HepG2 (cell line): ENCODE measurements at regions not wholly inside any gene's neighbourhood (a gene's known extent, or its start where the extent isn't known, plus 50 kb on each side); places are given as distances from the start of the nearest gene placed in this dataset.

Source experiments
- ATAC-seq: fragments of 200-7000 bp; cut with Tn5 transposase; 3 replicates; pipeline ENCODE4 v1.9.1; 2020; ENCODE audit warnings: mild to moderate bottlenecking, moderate library complexity
- BruUV-seq: library from RNA; stranded (reverse); fragments of 400-500 nt; replicated peaks from 2 replicates; lab custom pipeline; 2021; lab: Mats Ljungman, UMichigan
- CTCF ChIA-PET: fragments of 300-600 bp; formaldehyde crosslinking; extraction: SDS; loops from one replicate; lab custom pipeline; 2021; ENCODE audit warnings: low total read pairs, inconsistent platforms, low intra/inter-chr PET ratio; lab: Yijun Ruan, JAX
- POLR2A ChIA-PET: fragments of 350-600 bp; sonication (Branson Sonifier 250); formaldehyde crosslinking; loops from one replicate; lab custom pipeline; 2020; ENCODE audit warnings: antibody characterized with exemption, inconsistent platforms; lab: Yijun Ruan, JAX
- DNase-seq: peaks from one replicate; pipeline ENCODE4 v3.0.0-alpha.2; 2015; ENCODE audit warnings: low spot score
- FAIRE-seq: peaks from 3 replicates; lab custom pipeline; 2011; peaks lifted over from hg19 to GRCh38; lab: Jason Lieb, UNC
- H2AFZ ChIP-seq: one replicate; pipeline ENCODE4 v1.6.1; 2011; ENCODE audit warnings: low read length, inconsistent platforms
- H3K27ac ChIP-seq: fragments of 300-600 bp; 3 replicates; pipeline ENCODE4 v1.8.0; 2011; ENCODE audit warnings: mixed run types, mild to moderate bottlenecking, mixed read lengths, low read length, inconsistent platforms; ENCODE audit not compliant: insufficient read depth; ENCODE audit errors: extremely low read length
- H3K27me3 ChIP-seq, 2 experiments: fragments of 200-600 bp in 1 of 2; 2 replicates in 1 of 2; 3 replicates in 1 of 2; pipeline versions ENCODE4 v1.6.0 to v1.8.0; 2011; ENCODE audit warnings: low read length in 2 of 2, mild to moderate bottlenecking in 2 of 2, moderate library complexity in 2 of 2, inconsistent platforms in 1 of 2; ENCODE audit not compliant: insufficient read depth in 2 of 2, control insufficient read depth in 1 of 2
- H3K36me3 ChIP-seq, 2 experiments: fragments of 200-600 bp in 1 of 2; replicated peaks in 1 of 2; 2 replicates in 1 of 2; 3 replicates in 1 of 2; pipeline versions ENCODE4 v1.5.1 to v1.8.0; 2011; ENCODE audit warnings: low read length in 2 of 2, inconsistent platforms in 1 of 2; ENCODE audit not compliant: insufficient read depth in 2 of 2, control insufficient read depth in 1 of 2
- H3K4me1 ChIP-seq: 2 replicates; pipeline ENCODE4 v1.5.1; 2012; ENCODE audit warnings: low read length, inconsistent platforms; ENCODE audit not compliant: insufficient read depth
- H3K4me2 ChIP-seq: 2 replicates; pipeline ENCODE4 v1.6.0; 2011; ENCODE audit warnings: low read depth, low read length, inconsistent platforms
- H3K4me3 ChIP-seq, 3 experiments: fragments of 200-600 bp in 1 of 3; sonication (generic), shearing (Covaris generic) in 1 of 3; replicated peaks in 1 of 3; 2 replicates each; pipeline ENCODE4 v1.5.1; 2011 to 2016; ENCODE audit warnings: low read length in 3 of 3, inconsistent platforms in 2 of 3, low read depth in 2 of 3, mild to moderate bottlenecking in 2 of 3, control low read depth in 1 of 3, mixed read lengths in 1 of 3; ENCODE audit not compliant: insufficient read depth in 1 of 3
- H3K79me2 ChIP-seq: one replicate; pipeline ENCODE4 v1.6.1; 2011; ENCODE audit warnings: low read length, inconsistent platforms; ENCODE audit not compliant: insufficient read depth
- H3K9ac ChIP-seq: 2 replicates; pipeline ENCODE4 v1.6.0; 2011; ENCODE audit warnings: mild to moderate bottlenecking, low read depth, low read length, inconsistent platforms; ENCODE audit not compliant: insufficient read depth
- H3K9me3 ChIP-seq: 2 replicates; pipeline ENCODE4 v1.5.1; 2012; ENCODE audit warnings: mild to moderate bottlenecking, low read length
- H4K20me1 ChIP-seq: 2 replicates; pipeline ENCODE4 v1.6.0; 2011; ENCODE audit warnings: inconsistent platforms, mild to moderate bottlenecking, low read length, moderate library complexity; ENCODE audit not compliant: insufficient read depth
- ARHGAP35 ChIP-seq: sonication (generic); formaldehyde crosslinking; IDR thresholded peaks from 2 replicates; pipeline ENCODE4 v1.9.0; 2022; ENCODE audit warnings: mild to moderate bottlenecking, inconsistent platforms, moderate library complexity, missing genetic modification reagents, borderline replicate concordance
- CREM ChIP-seq, 2 experiments: sonication (generic) in 1 of 2; formaldehyde crosslinking in 1 of 2; IDR thresholded peaks; 2 replicates each; pipeline versions ENCODE4 v1.4.0 to v1.6.1; 2016 to 2020; ENCODE audit warnings: antibody characterized with exemption in 1 of 2, mild to moderate bottlenecking in 1 of 2, missing genetic modification reagents in 1 of 2
- HES4 ChIP-seq: sonication (generic); formaldehyde crosslinking; IDR thresholded peaks from 2 replicates; pipeline ENCODE4 v1.9.0; 2021; ENCODE audit warnings: mild to moderate bottlenecking, missing genetic modification reagents, borderline replicate concordance
- HINFP ChIP-seq: sonication (generic); formaldehyde crosslinking; IDR thresholded peaks from 2 replicates; pipeline ENCODE4 v1.4.0; 2020; ENCODE audit warnings: low read depth, mild to moderate bottlenecking, missing genetic modification reagents
- MAFK ChIP-seq, 2 experiments: IDR thresholded peaks in 1 of 2; conservative IDR thresholded peaks in 1 of 2; 2 replicates each; pipeline ENCODE4 v1.6.1; 2011; ENCODE audit warnings: improper control_type of control experiment in 2 of 2, low read length in 2 of 2
- MAX ChIP-seq: IDR thresholded peaks from 2 replicates; pipeline ENCODE4 v1.6.1; 2012; ENCODE audit warnings: inconsistent platforms
- MXD3 ChIP-seq: IDR thresholded peaks from 2 replicates; pipeline ENCODE4 v1.6.1; 2016; ENCODE audit warnings: mild to moderate bottlenecking, missing biosample characterization, missing genetic modification reagents
- TARDBP ChIP-seq: sonication (generic); formaldehyde crosslinking; IDR thresholded peaks from 2 replicates; pipeline ENCODE4 v1.8.0; 2022; ENCODE audit warnings: mild to moderate bottlenecking, missing genetic modification reagents
- ZHX1 ChIP-seq: sonication (generic); formaldehyde crosslinking; IDR thresholded peaks from 2 replicates; pipeline ENCODE4 v1.8.1; 2022; ENCODE audit warnings: low read depth, mild to moderate bottlenecking, missing genetic modification reagents
- ZMAT3 ChIP-seq: sonication (generic); formaldehyde crosslinking; conservative IDR thresholded peaks from 2 replicates; pipeline ENCODE4 v1.7.0; 2021; ENCODE audit warnings: missing genetic modification reagents
- ZNF17 ChIP-seq: sonication (generic); formaldehyde crosslinking; IDR thresholded peaks from 2 replicates; pipeline ENCODE4 v1.5.0; 2020; ENCODE audit warnings: mild to moderate bottlenecking, missing genetic modification reagents
- ZNF225 ChIP-seq: sonication (generic); formaldehyde crosslinking; IDR thresholded peaks from 2 replicates; pipeline ENCODE4 v1.4.0; 2020; ENCODE audit warnings: mild to moderate bottlenecking, missing genetic modification reagents
- ZNF343 ChIP-seq: sonication (generic); formaldehyde crosslinking; IDR thresholded peaks from 2 replicates; pipeline ENCODE4 v1.4.0; 2020; ENCODE audit warnings: mild to moderate bottlenecking, missing genetic modification reagents
- ZNF749 ChIP-seq: sonication (generic); formaldehyde crosslinking; IDR thresholded peaks from 2 replicates; pipeline ENCODE4 v1.8.0; 2022; ENCODE audit warnings: mild to moderate bottlenecking, missing genetic modification reagents, moderate library complexity, borderline replicate concordance
- ZNF784 ChIP-seq: sonication (generic); formaldehyde crosslinking; IDR thresholded peaks from 2 replicates; pipeline ENCODE4 v1.5.1; 2020; ENCODE audit warnings: missing genetic modification reagents, mild to moderate bottlenecking, borderline replicate concordance
- ZSCAN21 ChIP-seq: sonication (generic); formaldehyde crosslinking; IDR thresholded peaks from 2 replicates; pipeline ENCODE4 v1.8.0; 2022; ENCODE audit warnings: mild to moderate bottlenecking, missing genetic modification reagents, moderate library complexity, borderline replicate concordance
- ZZZ3 ChIP-seq: sonication (generic); formaldehyde crosslinking; IDR thresholded peaks from 2 replicates; pipeline ENCODE4 v1.4.0; 2020; ENCODE audit warnings: missing genetic modification reagents, mild to moderate bottlenecking, borderline replicate concordance
- WGBS: methylation state at CpG from one replicate; pipeline ENCODE4 v1.1.6; 2017; ENCODE audit warnings: low lambda C conversion rate; 5-methylcytosine and 5-hydroxymethylcytosine counted together
- in situ Hi-C: cut with HindIII; loops from 2 replicates; pipeline ENCODE4 v1.10.0; 2017; ENCODE audit warnings: low pct_unique_long_range_greater_than_20kb; ENCODE audit not compliant: extremely low pct_ligation_motif_present
- intact Hi-C: fragments of 100-400 bp; cut with micrococcal nuclease; formaldehyde crosslinking; loops from one replicate; pipeline ENCODE4 v1.10.0; 2022; ENCODE audit not compliant: unreplicated experiment

- H3K4me2 ChIP-seq, result no peak overlapping the region
- H3K9me3 ChIP-seq, result no peaks in the 10 kb centered on the region
- H3K4me1 ChIP-seq, result peaks cover 82% of the 10 kb centered on the region
- no peaks in the 10 kb centered on the region for H3K79me2 ChIP-seq
- WGBS, result 45% methylated on average over 3 of the region's 3 CpGs
- CTCF ChIA-PET, result no interaction called here
- ATAC-seq (no peak), FAIRE-seq (peak; percentile 26), DNase-seq (no peak)
- H3K9ac ChIP-seq, result no peak overlapping the region
- intact Hi-C loops, result no loop called here
- no peaks in the 10 kb centered on the region for H4K20me1 ChIP-seq
- H2AFZ ChIP-seq, result no peak overlapping the region
- BruUV-seq, result no TSS peak
- H3K27ac ChIP-seq, result peak overlapping the region; percentile 22
- POLR2A ChIA-PET, result no interaction called here
- no peak overlapping the region for H3K4me3 ChIP-seq
- in situ Hi-C loops, result no loop called here
- H3K27me3 ChIP-seq, result no peaks in the 10 kb centered on the region
- H3K36me3 ChIP-seq, result no peaks in the 10 kb centered on the region
- TF ChIP-seq ZHX1 (CRISPR knock-in tag), result no peak
- TF ChIP-seq ZNF17, result no peak
- no peak for TF ChIP-seq TARDBP (CRISPR knock-in tag)
- TF ChIP-seq HINFP (CRISPR knock-in tag), result no peak
- TF ChIP-seq HES4 (CRISPR knock-in tag), result no peak
- TF ChIP-seq ARHGAP35, result no peak
- TF ChIP-seq CREM (IDR thresholded peaks at IDR 0.05), result no peak
- no peak for TF ChIP-seq CREM (CRISPR knock-in tag; IDR thresholded peaks at IDR 0.05)
- TF ChIP-seq ZNF749, result no peak
- TF ChIP-seq ZZZ3 (CRISPR knock-in tag), result no peak
- TF ChIP-seq MXD3 (CRISPR knock-in tag), result no peak
- TF ChIP-seq ZNF343 (CRISPR knock-in tag), result no peak
- no peak for TF ChIP-seq MAFK (conservative IDR thresholded peaks at IDR 0.05 in 1 of 2, IDR thresholded peaks at IDR 0.05 in 1 of 2; ENCODE audit: low read length in 2 of 2)
- no peak for TF ChIP-seq ZMAT3 (CRISPR knock-in tag)
- no peak for TF ChIP-seq MAX
- 0 out of 2 replicates have a peak, but pooled peaks have one; percentile 42 for TF ChIP-seq ZNF784
- no peak for TF ChIP-seq ZSCAN21 (CRISPR knock-in tag)
- no peak for TF ChIP-seq ZNF225 (CRISPR knock-in tag)
Measured at GRCh38 chr2:106280224-106280623, 86.1 kb upstream of the UXS1 start.
